ENCODE measurements at regions not wholly inside any gene's neighbourhood (a gene's known extent, or its start where the extent isn't known, plus 50 kb on each side); places are given as distances from the start of the nearest gene placed in this dataset.

- intact Hi-C loops (cut with DNase I; ENCODE audit: low total_unique reads), result no loop called here
- no peaks in the 10 kb centered on the region for H3K4me1 ChIP-seq
Measured at GRCh38 chr2:198909525-198910267, 548.0 kb downstream of the SATB2 start.

DNA sequence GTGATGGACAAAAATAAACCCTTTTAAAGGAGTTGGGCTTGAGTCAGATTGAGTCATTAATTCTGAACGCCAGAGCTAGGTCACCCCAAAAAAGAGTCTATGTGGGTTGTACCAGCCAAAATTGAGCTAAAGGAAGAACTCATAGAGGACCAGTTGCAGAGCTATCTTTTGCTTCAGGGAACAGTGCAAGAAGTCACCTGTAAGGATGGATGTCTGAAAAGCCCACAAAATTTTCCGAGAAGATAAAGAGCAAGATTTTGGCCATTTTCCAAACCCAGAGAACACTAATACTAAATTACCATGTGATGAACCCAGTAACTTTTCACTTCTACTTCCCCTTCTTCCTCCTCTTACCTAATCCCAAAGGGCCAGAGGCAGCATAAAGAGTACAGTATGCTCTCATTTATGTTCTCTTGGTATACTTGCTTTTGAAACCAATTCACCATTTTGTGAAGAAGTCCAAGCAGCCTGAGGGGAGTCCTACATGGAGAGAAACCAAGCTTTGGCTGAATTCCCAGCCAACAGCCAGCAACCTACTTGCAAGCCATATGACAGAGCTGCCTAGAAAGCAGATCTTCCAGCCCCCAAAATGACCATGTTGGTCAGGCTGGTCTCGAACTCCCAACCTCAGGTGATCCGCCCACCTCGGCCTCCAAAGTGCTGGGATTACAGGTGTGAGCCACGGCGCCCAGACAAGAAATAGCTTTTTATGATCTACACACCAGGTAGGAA, 551.7 kb downstream of the SATB2 start:
- intact Hi-C loops (cut with DNase I; ENCODE audit: low total_unique reads), result no loop called here

More at GRCh38 chr2:198909525-198910267, 548.0 kb downstream of the SATB2 start:
- Histone ChIP-seq H3K9me3 (no peaks in the 10 kb centered on the region), H3K27ac (no peak overlapping the region), H3K27me3 (no peaks in the 10 kb centered on the region), H3K36me3 (no peaks in the 10 kb centered on the region), H3K4me3 (no peak overlapping the region)
- in situ Hi-C loops (cut with MboI; ENCODE audit: low sequenced_read_pairs in 4 of 4), result no loop called here
- DNase-seq (no peak), ATAC-seq (no peak)
- TF ChIP-seq, protein P1, sequence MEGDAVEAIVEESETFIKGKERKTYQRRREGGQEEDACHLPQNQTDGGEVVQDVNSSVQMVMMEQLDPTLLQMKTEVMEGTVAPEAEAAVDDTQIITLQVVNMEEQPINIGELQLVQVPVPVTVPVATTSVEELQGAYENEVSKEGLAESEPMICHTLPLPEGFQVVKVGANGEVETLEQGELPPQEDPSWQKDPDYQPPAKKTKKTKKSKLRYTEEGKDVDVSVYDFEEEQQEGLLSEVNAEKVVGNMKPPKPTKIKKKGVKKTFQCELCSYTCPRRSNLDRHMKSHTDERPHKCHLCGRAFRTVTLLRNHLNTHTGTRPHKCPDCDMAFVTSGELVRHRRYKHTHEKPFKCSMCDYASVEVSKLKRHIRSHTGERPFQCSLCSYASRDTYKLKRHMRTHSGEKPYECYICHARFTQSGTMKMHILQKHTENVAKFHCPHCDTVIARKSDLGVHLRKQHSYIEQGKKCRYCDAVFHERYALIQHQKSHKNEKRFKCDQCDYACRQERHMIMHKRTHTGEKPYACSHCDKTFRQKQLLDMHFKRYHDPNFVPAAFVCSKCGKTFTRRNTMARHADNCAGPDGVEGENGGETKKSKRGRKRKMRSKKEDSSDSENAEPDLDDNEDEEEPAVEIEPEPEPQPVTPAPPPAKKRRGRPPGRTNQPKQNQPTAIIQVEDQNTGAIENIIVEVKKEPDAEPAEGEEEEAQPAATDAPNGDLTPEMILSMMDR (IDR thresholded peaks at IDR 0.05 in 4 of 5, conservative IDR thresholded peaks at IDR 0.05 in 1 of 5), result no peak
- TF ChIP-seq POLR2A (IDR thresholded peaks at IDR 0.05), result no peak

GRCh38 chr2:198901894-198902293, 555.8 kb downstream of the SATB2 start:
- in situ Hi-C loops (cut with MboI; ENCODE audit: low sequenced_read_pairs in 4 of 4) (no loop called here), intact Hi-C loops (cut with DNase I; ENCODE audit: low total_unique reads) (no loop called here)
- Histone ChIP-seq H3K36me3 (no peaks in the 10 kb centered on the region), H3K9me3 (no peaks in the 10 kb centered on the region), H3K27me3 (no peaks in the 10 kb centered on the region), H3K27ac (no peak overlapping the region), H3K4me1 (no peaks in the 10 kb centered on the region), H3K4me3 (no peak overlapping the region)
- TF ChIP-seq, protein P1 (IDR thresholded peaks at IDR 0.05 in 4 of 5, conservative IDR thresholded peaks at IDR 0.05 in 1 of 5), result no peak
- no peak for TF ChIP-seq POLR2A (IDR thresholded peaks at IDR 0.05)
- DNase-seq (no peak), ATAC-seq (no peak)

More for the DNA sequence above, 551.7 kb downstream of the SATB2 start:
- Histone ChIP-seq H3K9me3 (no peaks in the 10 kb centered on the region), H3K27ac (no peak overlapping the region), H3K36me3 (no peaks in the 10 kb centered on the region), H3K4me3 (no peak overlapping the region), H3K27me3 (no peaks in the 10 kb centered on the region), H3K4me1 (no peaks in the 10 kb centered on the region)
- DNase-seq, result no peak
- ATAC-seq, result no peak
- TF ChIP-seq, protein P1 (IDR thresholded peaks at IDR 0.05 in 4 of 5, conservative IDR thresholded peaks at IDR 0.05 in 1 of 5), result no peak
- TF ChIP-seq POLR2A (IDR thresholded peaks at IDR 0.05), result no peak
- in situ Hi-C loops (cut with MboI; ENCODE audit: low sequenced_read_pairs in 4 of 4), result no loop called here

- Histone ChIP-seq H3K4me3 (no peak overlapping the region), H3K9me3 (no peaks in the 10 kb centered on the region), H3K27me3 (no peaks in the 10 kb centered on the region), H3K36me3 (no peaks in the 10 kb centered on the region), H3K4me1 (no peaks in the 10 kb centered on the region), H3K27ac (no peak overlapping the region)
- in situ Hi-C loops (cut with MboI; ENCODE audit: low sequenced_read_pairs in 4 of 4), result no loop called here
- DNase-seq (no peak), ATAC-seq (no peak)
- intact Hi-C loops (cut with DNase I; ENCODE audit: low total_unique reads), result no loop called here
- TF ChIP-seq, protein P1 (IDR thresholded peaks at IDR 0.05 in 4 of 5, conservative IDR thresholded peaks at IDR 0.05 in 1 of 5), result no peak
- no peak for TF ChIP-seq POLR2A (IDR thresholded peaks at IDR 0.05)
Measured at GRCh38 chr2:198900141-198900540, 557.6 kb downstream of the SATB2 start.

Data from gastrocnemius medialis (tissue), 4 donors.